ENCODE measurements at regions not wholly inside any gene's neighbourhood (a gene's known extent, or its start where the extent isn't known, plus 50 kb on each side); places are given as distances from the start of the nearest gene placed in this dataset.

- TF ChIP-seq CTCF (IDR thresholded peaks at IDR 0.05; ENCODE audit: insufficient read depth, low read depth, low read length) = no peak
- no peak for DNase-seq (ENCODE audit: low read depth)
- Histone ChIP-seq H3K36me3 (ENCODE audit: control insufficient read depth, insufficient read depth, low read length) (no peaks in the 10 kb centered on the region), H3K4me3 (ENCODE audit: low read depth, low read length) (no peak overlapping the region), H3K27me3 (ENCODE audit: control insufficient read depth, insufficient read depth, low read length) (no peaks in the 10 kb centered on the region)
- ChIA-PET POLR2A (no interaction called here), CTCF (no interaction called here)
These were observed 58.8 kb downstream of the PPP4R3C start for GRCh38 chrX:27404366-27404765.

- ChIA-PET CTCF (no interaction called here), POLR2A (no interaction called here)
- Histone ChIP-seq H3K4me3 (ENCODE audit: low read depth, low read length) (no peak overlapping the region), H3K36me3 (ENCODE audit: control insufficient read depth, insufficient read depth, low read length) (no peaks in the 10 kb centered on the region), H3K27me3 (ENCODE audit: control insufficient read depth, insufficient read depth, low read length) (no peaks in the 10 kb centered on the region)
- no peak for TF ChIP-seq CTCF (IDR thresholded peaks at IDR 0.05; ENCODE audit: insufficient read depth, low read depth, low read length)
- DNase-seq (ENCODE audit: low read depth) = no peak
These were observed 64.0 kb downstream of the PPP4R3C start for GRCh38 chrX:27399146-27399456.

GRCh38 chrX:27391623-27392022, 71.5 kb downstream of the PPP4R3C start:
- no peaks in the 10 kb centered on the region for H3K36me3 ChIP-seq (ENCODE audit: control insufficient read depth, insufficient read depth, low read length)
- no peak overlapping the region for H3K4me3 ChIP-seq (ENCODE audit: low read depth, low read length)
- TF ChIP-seq CTCF (IDR thresholded peaks at IDR 0.05; ENCODE audit: insufficient read depth, low read depth, low read length) = no peak
- POLR2A ChIA-PET = no interaction called here
- no peak for DNase-seq (ENCODE audit: low read depth)
- CTCF ChIA-PET = no interaction called here
- no peaks in the 10 kb centered on the region for H3K27me3 ChIP-seq (ENCODE audit: control insufficient read depth, insufficient read depth, low read length)

- ChIA-PET CTCF (no interaction called here), POLR2A (no interaction called here)
- Histone ChIP-seq H3K4me3 (ENCODE audit: low read depth, low read length) (no peak overlapping the region), H3K36me3 (ENCODE audit: control insufficient read depth, insufficient read depth, low read length) (no peaks in the 10 kb centered on the region), H3K27me3 (ENCODE audit: control insufficient read depth, insufficient read depth, low read length) (no peaks in the 10 kb centered on the region)
- TF ChIP-seq CTCF (IDR thresholded peaks at IDR 0.05; ENCODE audit: insufficient read depth, low read depth, low read length) = no peak
- DNase-seq (ENCODE audit: low read depth) = no peak
These were observed 81.7 kb downstream of the PPP4R3C start for GRCh38 chrX:27381419-27381818.

- no peaks in the 10 kb centered on the region for H3K27me3 ChIP-seq (ENCODE audit: control insufficient read depth, insufficient read depth, low read length)
- H3K36me3 ChIP-seq (ENCODE audit: control insufficient read depth, insufficient read depth, low read length) = no peaks in the 10 kb centered on the region
- no peak overlapping the region for H3K4me3 ChIP-seq (ENCODE audit: low read depth, low read length)
- no peak for DNase-seq (ENCODE audit: low read depth)
- CTCF ChIA-PET = no interaction called here
- POLR2A ChIA-PET = no interaction called here
- TF ChIP-seq CTCF (IDR thresholded peaks at IDR 0.05; ENCODE audit: insufficient read depth, low read depth, low read length) = no peak
These were observed 82.8 kb downstream of the PPP4R3C start for GRCh38 chrX:27380163-27380845.

Data from BJ (cell line).